H9 (cell line): ENCODE measurements at regions not wholly inside any gene's neighbourhood (a gene's known extent, or its start where the extent isn't known, plus 50 kb on each side); places are given as distances from the start of the nearest gene placed in this dataset.

Source experiments
- DNase-seq: peaks from one replicate; pipeline ENCODE4 v3.0.0-alpha.2; 2017
- H2AFZ ChIP-seq: one replicate; pipeline ENCODE4 v1.6.1; 2013; ENCODE audit warnings: mild to moderate bottlenecking, low read length, control low read depth, moderate library complexity
- H2AK5ac ChIP-seq: 2 replicates; pipeline ENCODE4 v1.6.1; 2013; ENCODE audit warnings: low read length, control low read depth, mixed read lengths; ENCODE audit not compliant: insufficient read length
- H2BK120ac ChIP-seq: one replicate; pipeline ENCODE4 v1.6.1; 2013; ENCODE audit warnings: low read depth, mild to moderate bottlenecking, low read length, control low read depth, inconsistent platforms; ENCODE audit not compliant: poor library complexity, severe bottlenecking
- H2BK12ac ChIP-seq: 2 replicates; pipeline ENCODE4 v1.6.1; 2013; ENCODE audit warnings: low read length, control low read depth, mixed read lengths, low read depth; ENCODE audit not compliant: insufficient read length
- H2BK15ac ChIP-seq: 2 replicates; pipeline ENCODE4 v1.6.1; 2013; ENCODE audit warnings: low read depth, low read length, control low read depth
- H2BK20ac ChIP-seq: one replicate; pipeline ENCODE4 v1.6.1; 2013; ENCODE audit warnings: low read depth, mild to moderate bottlenecking, low read length, control low read depth, inconsistent platforms; ENCODE audit not compliant: poor library complexity, severe bottlenecking
- H2BK5ac ChIP-seq: 2 replicates; pipeline ENCODE4 v1.6.1; 2013; ENCODE audit warnings: low read length, control low read depth, mixed read lengths; ENCODE audit not compliant: insufficient read length
- H3K14ac ChIP-seq: 2 replicates; pipeline ENCODE4 v1.6.1; 2013; ENCODE audit warnings: low read length, control low read depth; ENCODE audit not compliant: insufficient read depth
- H3K18ac ChIP-seq: 2 replicates; pipeline ENCODE4 v1.6.1; 2013; ENCODE audit warnings: low read depth, mild to moderate bottlenecking, mixed read lengths, low read length, control low read depth; ENCODE audit not compliant: insufficient read length
- H3K23ac ChIP-seq: 2 replicates; pipeline ENCODE4 v1.6.1; 2013; ENCODE audit warnings: low read length, control low read depth, mixed read lengths, low read depth; ENCODE audit not compliant: insufficient read length
- H3K23me2 ChIP-seq: 2 replicates; pipeline ENCODE4 v1.6.1; 2013; ENCODE audit warnings: low read depth, mild to moderate bottlenecking, mixed read lengths, low read length, control low read depth; ENCODE audit not compliant: insufficient read length, poor library complexity, severe bottlenecking
- H3K27ac ChIP-seq: 2 replicates; pipeline ENCODE4 v1.5.1; 2013; ENCODE audit warnings: low read length, control low read depth, mixed read lengths, low read depth; ENCODE audit not compliant: insufficient read length
- H3K27me3 ChIP-seq: 2 replicates; pipeline ENCODE4 v1.6.1; 2013; ENCODE audit warnings: low read length, control low read depth, inconsistent platforms; ENCODE audit not compliant: insufficient read depth
- H3K4ac ChIP-seq: 2 replicates; pipeline ENCODE4 v1.6.1; 2013; ENCODE audit warnings: low read depth, mild to moderate bottlenecking, control low read depth, inconsistent platforms, low read length, moderate library complexity
- H3K4me1 ChIP-seq: 2 replicates; pipeline ENCODE4 v1.6.1; 2013; ENCODE audit warnings: low read length, control low read depth, inconsistent platforms; ENCODE audit not compliant: insufficient read depth
- H3K4me2 ChIP-seq: 2 replicates; pipeline ENCODE4 v1.6.1; 2013; ENCODE audit warnings: low read length, control low read depth, mixed read lengths; ENCODE audit not compliant: insufficient read length, insufficient read depth
- H3K56ac ChIP-seq: 2 replicates; pipeline ENCODE4 v1.6.1; 2013; ENCODE audit warnings: low read depth, mild to moderate bottlenecking, mixed read lengths, low read length, control low read depth; ENCODE audit not compliant: insufficient read length
- H3K79me1 ChIP-seq: 2 replicates; pipeline ENCODE4 v1.6.1; 2013; ENCODE audit warnings: low read depth, mild to moderate bottlenecking, moderate library complexity, low read length, control low read depth, inconsistent platforms; ENCODE audit not compliant: insufficient read depth, poor library complexity, severe bottlenecking
- H3K79me2 ChIP-seq: 2 replicates; pipeline ENCODE4 v1.6.1; 2013; ENCODE audit warnings: low read length, control low read depth, inconsistent platforms; ENCODE audit not compliant: insufficient read depth
- H3K9ac ChIP-seq: 2 replicates; pipeline ENCODE4 v1.6.1; 2013; ENCODE audit warnings: low read length, control low read depth, mixed read lengths; ENCODE audit not compliant: insufficient read length; ENCODE audit errors: extremely low read depth
- H3K9me3 ChIP-seq: one replicate; pipeline ENCODE4 v1.6.1; 2013; ENCODE audit warnings: low read depth, low read length, inconsistent platforms; ENCODE audit not compliant: control insufficient read depth
- H3T11ph ChIP-seq: one replicate; pipeline ENCODE4 v1.6.1; 2013; ENCODE audit warnings: mild to moderate bottlenecking, low read length, control low read depth, inconsistent platforms
- H4K20me1 ChIP-seq: one replicate; pipeline ENCODE4 v1.6.1; 2013; ENCODE audit not compliant: control insufficient read depth, insufficient read length, insufficient read depth
- H4K5ac ChIP-seq: 2 replicates; pipeline ENCODE4 v1.6.1; 2013; ENCODE audit warnings: low read depth, mild to moderate bottlenecking, mixed read lengths, low read length, control low read depth; ENCODE audit not compliant: insufficient read length
- H4K8ac ChIP-seq: replicated peaks from 2 replicates; pipeline ENCODE4 v1.6.1; 2013; ENCODE audit warnings: low read length, control low read depth, mixed read lengths, low read depth; ENCODE audit not compliant: insufficient read length
- H4K91ac ChIP-seq: 2 replicates; pipeline ENCODE4 v1.6.1; 2013; ENCODE audit warnings: low read depth, mild to moderate bottlenecking, moderate library complexity, mixed read lengths, low read length, control low read depth; ENCODE audit not compliant: insufficient read length
- H3K27ac Mint-ChIP-seq, 3 experiments: 2 replicates in 2 of 3; 3 replicates in 1 of 3; pipeline ENCODE4 v1.8.0; 2020 to 2021; ENCODE audit warnings: mixed read lengths in 3 of 3, mild to moderate bottlenecking in 1 of 3, moderate library complexity in 1 of 3
- H3K27me3 Mint-ChIP-seq: 2 replicates; pipeline ENCODE4 v1.8.0; 2021; ENCODE audit warnings: low read depth, mild to moderate bottlenecking, moderate library complexity, mixed read lengths
- H3K36me3 Mint-ChIP-seq, 3 experiments: 2 replicates in 2 of 3; 3 replicates in 1 of 3; pipeline ENCODE4 v1.8.0; 2020 to 2021; ENCODE audit warnings: low read depth in 3 of 3, mixed read lengths in 3 of 3; ENCODE audit not compliant: insufficient read depth in 1 of 3
- H3K4me1 Mint-ChIP-seq, 2 experiments: 2 replicates each; pipeline ENCODE4 v1.8.0; 2020; ENCODE audit warnings: mixed read lengths in 2 of 2
- H3K4me3 Mint-ChIP-seq, 2 experiments: 2 replicates in 1 of 2; 3 replicates in 1 of 2; pipeline ENCODE4 v1.8.0; 2020 to 2021; ENCODE audit warnings: mild to moderate bottlenecking in 2 of 2, mixed read lengths in 2 of 2, moderate library complexity in 1 of 2
- H3K9me3 Mint-ChIP-seq, 2 experiments: 2 replicates in 1 of 2; 3 replicates in 1 of 2; pipeline ENCODE4 v1.8.0; 2020; ENCODE audit warnings: mild to moderate bottlenecking in 2 of 2, mixed read lengths in 2 of 2, moderate library complexity in 1 of 2
- WGBS: extraction: QIAGEN DNeasy Blood & Tissue Kit; methylation state at CpG from one replicate; pipeline ENCODE4 v1.1.7; 2013; ENCODE audit warnings: missing lambda C conversion rate, low lambda C conversion rate, mixed read lengths; ENCODE audit not compliant: insufficient read length; ENCODE audit errors: extremely low coverage; 5-methylcytosine and 5-hydroxymethylcytosine counted together
- TF ChIP-seq, protein P1 (sequence below): fragments of 200-600 bp; sonication (generic); conservative IDR thresholded peaks from 3 replicates; pipeline ENCODE4 v1.8.0; 2021; ENCODE audit warnings: antibody characterized with exemption, mild to moderate bottlenecking

DNA sequence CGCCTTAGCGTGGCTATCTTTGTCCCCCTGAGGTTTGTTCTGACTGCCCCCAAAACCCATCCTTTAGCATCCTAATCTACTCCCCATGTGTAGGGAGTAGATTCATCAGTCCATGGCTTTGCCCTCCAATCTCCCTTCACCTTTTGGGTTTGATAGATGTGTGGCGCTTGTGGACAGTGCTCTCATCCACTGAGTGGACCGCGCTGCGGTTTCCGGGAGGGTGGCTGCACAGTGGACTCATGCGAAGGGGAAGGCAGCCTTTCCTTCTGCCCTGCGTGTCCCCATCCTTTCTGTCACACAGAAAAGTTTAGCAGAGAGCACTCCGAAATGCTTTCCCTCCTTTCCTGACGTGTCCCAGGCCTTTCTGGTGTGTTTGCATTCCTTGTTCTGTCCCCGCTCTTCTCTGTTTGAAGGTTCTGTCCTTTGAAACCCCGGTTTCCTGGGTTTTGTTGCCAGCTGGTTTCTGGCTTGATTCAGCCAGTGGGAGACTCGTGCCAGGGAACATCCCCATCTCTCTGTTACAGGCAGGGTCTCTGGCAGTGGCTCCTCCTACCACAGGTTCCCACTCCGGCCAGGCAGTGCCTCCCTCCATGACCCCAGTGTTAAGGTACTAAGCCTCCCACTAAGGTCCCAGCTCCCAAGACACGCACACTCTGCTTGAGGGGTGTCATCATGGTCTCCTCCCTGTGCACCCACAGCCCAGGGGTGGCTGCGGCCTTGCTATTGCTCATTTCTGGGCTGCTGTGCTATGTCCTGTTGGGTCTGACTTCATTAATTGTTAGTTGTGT, 547.7 kb upstream of the DPP6 start:
- no peak overlapping the region for H4K91ac ChIP-seq
- H3T11ph ChIP-seq = no peak overlapping the region
- H3K18ac ChIP-seq = no peak overlapping the region
- no peak for DNase-seq
- WGBS = no CpG with 5 or more reads among the region's 17 CpGs
- H4K20me1 ChIP-seq = no peaks in the 10 kb centered on the region
- no peaks in the 10 kb centered on the region for H3K4me1 ChIP-seq
- peaks cover 13% of the 10 kb centered on the region for H3K9me3 ChIP-seq
- H3K4ac ChIP-seq = no peak overlapping the region
- H3K23me2 ChIP-seq = no peaks in the 10 kb centered on the region
- H3K79me1 ChIP-seq = no peaks in the 10 kb centered on the region
- peaks cover 70 to 81% of the 10 kb centered on the region in 2 experiments for H3K9me3 Mint-ChIP-seq
- no peak overlapping the region for H2BK20ac ChIP-seq
- H2BK12ac ChIP-seq = no peak overlapping the region
- H2BK5ac ChIP-seq = no peak overlapping the region
- H2AFZ ChIP-seq = no peak overlapping the region
- no peak overlapping the region for H3K4me3 Mint-ChIP-seq
- no peak overlapping the region for H3K4me2 ChIP-seq
- no peak overlapping the region for H3K23ac ChIP-seq
- H3K14ac ChIP-seq = no peak overlapping the region
- no peak overlapping the region for H2AK5ac ChIP-seq
- TF ChIP-seq, protein P1, sequence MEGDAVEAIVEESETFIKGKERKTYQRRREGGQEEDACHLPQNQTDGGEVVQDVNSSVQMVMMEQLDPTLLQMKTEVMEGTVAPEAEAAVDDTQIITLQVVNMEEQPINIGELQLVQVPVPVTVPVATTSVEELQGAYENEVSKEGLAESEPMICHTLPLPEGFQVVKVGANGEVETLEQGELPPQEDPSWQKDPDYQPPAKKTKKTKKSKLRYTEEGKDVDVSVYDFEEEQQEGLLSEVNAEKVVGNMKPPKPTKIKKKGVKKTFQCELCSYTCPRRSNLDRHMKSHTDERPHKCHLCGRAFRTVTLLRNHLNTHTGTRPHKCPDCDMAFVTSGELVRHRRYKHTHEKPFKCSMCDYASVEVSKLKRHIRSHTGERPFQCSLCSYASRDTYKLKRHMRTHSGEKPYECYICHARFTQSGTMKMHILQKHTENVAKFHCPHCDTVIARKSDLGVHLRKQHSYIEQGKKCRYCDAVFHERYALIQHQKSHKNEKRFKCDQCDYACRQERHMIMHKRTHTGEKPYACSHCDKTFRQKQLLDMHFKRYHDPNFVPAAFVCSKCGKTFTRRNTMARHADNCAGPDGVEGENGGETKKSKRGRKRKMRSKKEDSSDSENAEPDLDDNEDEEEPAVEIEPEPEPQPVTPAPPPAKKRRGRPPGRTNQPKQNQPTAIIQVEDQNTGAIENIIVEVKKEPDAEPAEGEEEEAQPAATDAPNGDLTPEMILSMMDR = no peak
- H3K9ac ChIP-seq = no peak overlapping the region
- no peaks in the 10 kb centered on the region for H3K79me2 ChIP-seq
- H3K27ac ChIP-seq = no peak overlapping the region
- no peak overlapping the region for H4K5ac ChIP-seq
- H2BK15ac ChIP-seq = no peak overlapping the region
- H3K4me1 Mint-ChIP-seq = no peaks in the 10 kb centered on the region
- no peaks in the 10 kb centered on the region for H3K27me3 ChIP-seq
- H4K8ac ChIP-seq = no peak overlapping the region
- H2BK120ac ChIP-seq = no peak overlapping the region
- no peak overlapping the region for H3K56ac ChIP-seq
- H3K27me3 Mint-ChIP-seq = 0 out of 2 replicates have a peak, but pooled peaks cover 1% of the 10 kb centered on the region
- H3K27ac Mint-ChIP-seq = peak overlapping the region in 1 of 3 experiments; percentile 35; a peak in 1 of 7 replicates
- peaks cover 0 to 37% (median 17%) of the 10 kb centered on the region in 3 experiments; a peak in 6 of 7 replicates for H3K36me3 Mint-ChIP-seq
